Subcutaneous abdominal adipose tissue (tissue), 5 donors: ENCODE measurements at regions not wholly inside any gene's neighbourhood (a gene's known extent, or its start where the extent isn't known, plus 50 kb on each side); places are given as distances from the start of the nearest gene placed in this dataset.
"Not testable (repeated sequence)": the region's sequence is repeated elsewhere in the genome, so short reads cannot be mapped to it uniquely, and the experiment has no call there.

Experiments used
- H3K27ac ChIP-seq: one replicate; pipeline ENCODE4 v1.7.0; 2013; ENCODE audit warnings: low read depth, mild to moderate bottlenecking, inconsistent platforms, low read length, moderate library complexity
- H3K27me3 ChIP-seq, 5 donors: one replicate each; pipeline ENCODE4 v1.7.0; 2013; ENCODE audit warnings: low read length in 5 of 5, inconsistent platforms in 1 of 5; ENCODE audit not compliant: control insufficient read depth in 5 of 5, insufficient read depth in 4 of 5
- H3K36me3 ChIP-seq, 5 donors: one replicate each; pipeline ENCODE4 v1.7.0; 2013; ENCODE audit warnings: low read length in 5 of 5; ENCODE audit not compliant: control insufficient read depth in 5 of 5, insufficient read depth in 5 of 5
- H3K4me1 ChIP-seq, 5 donors: one replicate each; pipeline ENCODE4 v1.7.0; 2013; ENCODE audit warnings: low read length in 5 of 5, mild to moderate bottlenecking in 3 of 5, moderate library complexity in 1 of 5; ENCODE audit not compliant: control insufficient read depth in 5 of 5, insufficient read depth in 5 of 5
- H3K4me3 ChIP-seq, 5 donors: one replicate each; pipeline ENCODE4 v1.7.0; 2013; ENCODE audit warnings: low read length in 5 of 5, low read depth in 1 of 5
- H3K9ac ChIP-seq, 5 donors: one replicate each; pipeline ENCODE4 v1.7.0; 2013; ENCODE audit warnings: low read length in 5 of 5, mild to moderate bottlenecking in 4 of 5, moderate library complexity in 3 of 5
- H3K9me3 ChIP-seq, 5 donors: one replicate each; pipeline ENCODE4 v1.7.0; 2013; ENCODE audit warnings: low read length in 5 of 5; ENCODE audit not compliant: control insufficient read depth in 5 of 5
- donor health status: healthy.
- donor health status: healthy.
- donor health status: healthy.
- donor health status: healthy.
- donor health status: healthy.

GRCh38 chr6:113361014-113361645 lies 496.0 kb upstream of the MARCKS start:
- H3K4me1 ChIP-seq = peaks cover 0 to 17% (median 0%) of the 10 kb centered on the region in 5 donors
- H3K27me3 ChIP-seq = no peaks in the 10 kb centered on the region
- no peak overlapping the region for H3K27ac ChIP-seq
- H3K9me3 ChIP-seq = no peaks in the 10 kb centered on the region
- no peak overlapping the region for H3K4me3 ChIP-seq
- no peaks in the 10 kb centered on the region for H3K36me3 ChIP-seq
- H3K9ac ChIP-seq = no peak overlapping the region

GRCh38 chr6:113362301-113363047 lies 494.7 kb upstream of the MARCKS start:
- Histone ChIP-seq H3K27me3 (no peaks in the 10 kb centered on the region), H3K27ac (no peak overlapping the region), H3K4me3 (no peak overlapping the region), H3K36me3 (no peaks in the 10 kb centered on the region), H3K9me3 (no peaks in the 10 kb centered on the region), H3K9ac (no peak overlapping the region), H3K4me1 (peaks cover 0 to 17% (median 0%) of the 10 kb centered on the region in 5 donors)

GRCh38 chr6:113363048-113363798 lies 493.9 kb upstream of the MARCKS start:
- Histone ChIP-seq H3K4me1 (peaks cover 0 to 17% (median 0%) of the 10 kb centered on the region in 5 donors), H3K9me3 (no peaks in the 10 kb centered on the region), H3K9ac (no peak overlapping the region), H3K27me3 (no peaks in the 10 kb centered on the region), H3K27ac (no peak overlapping the region), H3K4me3 (no peak overlapping the region), H3K36me3 (no peaks in the 10 kb centered on the region)

- Histone ChIP-seq H3K36me3 (no peaks in the 10 kb centered on the region), H3K4me1 (peaks cover 0 to 17% (median 0%) of the 10 kb centered on the region in 5 donors), H3K9ac (no peak overlapping the region), H3K27ac (no peak overlapping the region), H3K9me3 (no peaks in the 10 kb centered on the region), H3K27me3 (no peaks in the 10 kb centered on the region), H3K4me3 (no peak overlapping the region)
These were observed 493.3 kb upstream of the MARCKS start for GRCh38 chr6:113363866-113364265.

- H3K27ac ChIP-seq = no peak overlapping the region
- no peaks in the 10 kb centered on the region for H3K27me3 ChIP-seq
- H3K36me3 ChIP-seq = no peaks in the 10 kb centered on the region
- no peak overlapping the region for H3K4me3 ChIP-seq
- peaks cover 0 to 13% (median 0%) of the 10 kb centered on the region in 5 donors for H3K4me1 ChIP-seq
- H3K9ac ChIP-seq = no peak overlapping the region
- H3K9me3 ChIP-seq = no peaks in the 10 kb centered on the region
These were observed 492.4 kb upstream of the MARCKS start for GRCh38 chr6:113364766-113365165.

- Histone ChIP-seq H3K4me1 (peaks cover 0 to 9% (median 0%) of the 10 kb centered on the region in 5 donors), H3K9ac (no peak overlapping the region), H3K27ac (no peak overlapping the region), H3K9me3 (no peaks in the 10 kb centered on the region), H3K4me3 (no peak overlapping the region), H3K36me3 (no peaks in the 10 kb centered on the region), H3K27me3 (no peaks in the 10 kb centered on the region)
These were observed 492.0 kb upstream of the MARCKS start for GRCh38 chr6:113365191-113365590.

- Histone ChIP-seq H3K4me1 (peaks cover 0 to 9% (median 0%) of the 10 kb centered on the region in 5 donors), H3K9me3 (no peaks in the 10 kb centered on the region), H3K27ac (no peak overlapping the region), H3K4me3 (no peak overlapping the region), H3K27me3 (no peaks in the 10 kb centered on the region), H3K36me3 (no peaks in the 10 kb centered on the region), H3K9ac (no peak overlapping the region)
These were observed 490.6 kb upstream of the MARCKS start for GRCh38 chr6:113366505-113366904.

GRCh38 chr6:113370508-113371502 lies 486.3 kb upstream of the MARCKS start:
- Histone ChIP-seq H3K36me3 (no peaks in the 10 kb centered on the region), H3K9me3 (no peaks in the 10 kb centered on the region), H3K27ac (no peak overlapping the region), H3K4me3 (no peak overlapping the region), H3K27me3 (no peaks in the 10 kb centered on the region), H3K4me1 (no peaks in the 10 kb centered on the region), H3K9ac (no peak overlapping the region)

- H3K4me1 ChIP-seq, H3K9me3 ChIP-seq, H3K36me3 ChIP-seq, H3K9ac ChIP-seq, H3K4me3 ChIP-seq, H3K27me3 ChIP-seq, H3K27ac ChIP-seq: not testable (repeated sequence)
These were observed 481.7 kb upstream of the MARCKS start for GRCh38 chr6:113375466-113375865.
